Stomach (tissue), 8 donors: ENCODE measurements at regions not wholly inside any gene's neighbourhood (a gene's known extent, or its start where the extent isn't known, plus 50 kb on each side); places are given as distances from the start of the nearest gene placed in this dataset.
A peak's percentile ranks its signal among the peaks of the same experiment; 100 is the strongest.

Source experiments
- DNase-seq, 2 donors: peaks; one replicate each; pipeline versions ENCODE4 v3.0.0 to v3.0.0-alpha.2; 2013 to 2019
- H3K27ac ChIP-seq, 5 donors: fragments of 200-600 bp in 4 of 5; sonication (generic) in 4 of 5; one replicate each; pipeline ENCODE4 v1.5.1; 2013 to 2019; ENCODE audit warnings: mild to moderate bottlenecking in 1 of 5, moderate library complexity in 1 of 5
- H3K27me3 ChIP-seq, 3 donors: fragments of 200-600 bp; sonication (generic); one replicate each; pipeline ENCODE4 v1.5.1; 2017 to 2019; ENCODE audit warnings: mixed run types in 1 of 3
- H3K36me3 ChIP-seq, 4 donors: fragments of 200-600 bp; sonication (generic); 1 replicate in 3 of 4; 2 replicates in 1 of 4; pipeline ENCODE4 v1.5.1; 2016 to 2019
- H3K4me1 ChIP-seq, 4 donors: fragments of 200-600 bp; sonication (generic); one replicate each; pipeline ENCODE4 v1.5.1; 2016 to 2019
- H3K4me3 ChIP-seq, 4 donors: fragments of 200-600 bp; sonication (generic) in 3 of 4; one replicate each; pipeline ENCODE4 v1.5.1; 2016 to 2019; ENCODE audit warnings: mild to moderate bottlenecking in 1 of 4
- H3K9me3 ChIP-seq, 4 donors: fragments of 200-600 bp; sonication (generic); one replicate each; pipeline ENCODE4 v1.5.1; 2016 to 2019
- EP300 ChIP-seq: sonication (generic); formaldehyde crosslinking; IDR thresholded peaks from one replicate; pipeline ENCODE4 v1.6.1; 2017; ENCODE audit warnings: antibody characterized with exemption
- POLR2A ChIP-seq, 4 donors: fragments of 450-650 bp; IDR thresholded peaks; one replicate each; pipeline ENCODE4 v1.6.1; 2016; ENCODE audit warnings: antibody characterized with exemption in 4 of 4, control low read depth in 2 of 4, mild to moderate bottlenecking in 1 of 4, moderate library complexity in 1 of 4
- POLR2AphosphoS5 ChIP-seq, 3 donors: sonication (generic); formaldehyde crosslinking; IDR thresholded peaks; one replicate each; pipeline ENCODE4 v1.6.1; 2016; ENCODE audit warnings: antibody characterized with exemption in 3 of 3
- WGBS, 5 donors: extraction: QIAGEN DNeasy Blood & Tissue Kit in 3 of 5; methylation state at CpG; one replicate each; pipeline versions ENCODE4 v1.1.5 to v1.1.7; 2013 to 2018; 5-methylcytosine and 5-hydroxymethylcytosine counted together
- intact Hi-C: fragments of 100-400 bp; cut with DNase I; formaldehyde crosslinking; loops from one replicate; pipeline ENCODE4 v1.15.1; 2023; ENCODE audit warnings: low total_unique reads
- TF ChIP-seq, protein P1 (sequence below), 7 experiments: fragments of 450-650 bp in 4 of 7; fragments of 200-600 bp in 3 of 7; sonication (generic) in 3 of 7; IDR thresholded peaks; one replicate each; pipeline ENCODE4 v1.5.1; 2016 to 2019; ENCODE audit warnings: antibody characterized with exemption in 7 of 7, control low read depth in 2 of 7, mild to moderate bottlenecking in 1 of 7
- donor health status: healthy with polysubstance abuse.
- donor health status: Bipolar disorder and iron deficiency.
- donor health status: healthy.

GRCh38 chr12:105562199-105562971 lies 231.9 kb downstream of the C12orf75 start:
- Histone ChIP-seq H3K9me3 (no peaks in the 10 kb centered on the region), H3K36me3 (no peaks in the 10 kb centered on the region), H3K4me1 (peaks cover 0 to 19% (median 7%) of the 10 kb centered on the region in 4 donors), H3K27ac (peak overlapping the region in 4 of 5 donors; percentile 27 to 68 (median 39)), H3K27me3 (no peaks in the 10 kb centered on the region), H3K4me3 (peak overlapping the region in 1 of 4 donors; percentile 11)
- peak; percentile 33 to 69 for DNase-seq
- 31 to 50% (median 43%) methylated on average over 24 of the region's 24 CpGs for WGBS, 5 donors
- TF ChIP-seq POLR2A (IDR thresholded peaks at IDR 0.05) (no peak), POLR2AphosphoS5 (IDR thresholded peaks at IDR 0.05) (peak in 1 of 3 donors; percentile 1)
- intact Hi-C loops: no loop called here

DNA sequence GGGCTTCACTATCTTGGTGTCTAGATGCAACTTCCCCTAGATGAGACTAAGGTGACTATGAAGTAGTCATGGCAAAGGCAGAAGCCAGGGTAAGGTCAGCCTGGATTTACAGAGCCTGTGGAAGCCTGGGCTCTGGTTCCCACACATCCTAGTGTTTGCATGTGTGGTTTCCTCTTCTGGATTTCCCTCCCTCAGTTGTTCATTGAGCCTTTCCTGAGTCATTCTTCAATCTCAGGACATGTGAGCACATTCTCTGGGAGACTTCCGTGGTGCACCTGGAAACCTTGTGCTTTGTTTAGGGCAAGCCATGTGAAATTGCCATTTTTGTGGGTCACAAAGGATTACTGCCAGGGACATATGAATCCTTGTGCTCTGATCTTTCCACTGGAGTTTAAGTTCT lies 236.6 kb downstream of the C12orf75 start:
- no peaks in the 10 kb centered on the region for H3K9me3 ChIP-seq
- 83 to 94% (median 89%) methylated on average over 1 of the region's 1 CpG for WGBS, 5 donors
- H3K36me3 ChIP-seq: no peaks in the 10 kb centered on the region
- no peak overlapping the region for H3K27ac ChIP-seq
- no peak overlapping the region for H3K4me3 ChIP-seq
- no peak for DNase-seq
- intact Hi-C loops: no loop called here
- H3K27me3 ChIP-seq: no peaks in the 10 kb centered on the region
- peaks cover 0 to 12% (median 3%) of the 10 kb centered on the region in 4 donors for H3K4me1 ChIP-seq
- TF ChIP-seq, protein P1, sequence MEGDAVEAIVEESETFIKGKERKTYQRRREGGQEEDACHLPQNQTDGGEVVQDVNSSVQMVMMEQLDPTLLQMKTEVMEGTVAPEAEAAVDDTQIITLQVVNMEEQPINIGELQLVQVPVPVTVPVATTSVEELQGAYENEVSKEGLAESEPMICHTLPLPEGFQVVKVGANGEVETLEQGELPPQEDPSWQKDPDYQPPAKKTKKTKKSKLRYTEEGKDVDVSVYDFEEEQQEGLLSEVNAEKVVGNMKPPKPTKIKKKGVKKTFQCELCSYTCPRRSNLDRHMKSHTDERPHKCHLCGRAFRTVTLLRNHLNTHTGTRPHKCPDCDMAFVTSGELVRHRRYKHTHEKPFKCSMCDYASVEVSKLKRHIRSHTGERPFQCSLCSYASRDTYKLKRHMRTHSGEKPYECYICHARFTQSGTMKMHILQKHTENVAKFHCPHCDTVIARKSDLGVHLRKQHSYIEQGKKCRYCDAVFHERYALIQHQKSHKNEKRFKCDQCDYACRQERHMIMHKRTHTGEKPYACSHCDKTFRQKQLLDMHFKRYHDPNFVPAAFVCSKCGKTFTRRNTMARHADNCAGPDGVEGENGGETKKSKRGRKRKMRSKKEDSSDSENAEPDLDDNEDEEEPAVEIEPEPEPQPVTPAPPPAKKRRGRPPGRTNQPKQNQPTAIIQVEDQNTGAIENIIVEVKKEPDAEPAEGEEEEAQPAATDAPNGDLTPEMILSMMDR (IDR thresholded peaks at IDR 0.05): no peak
- TF ChIP-seq POLR2AphosphoS5 (IDR thresholded peaks at IDR 0.05): no peak

DNA sequence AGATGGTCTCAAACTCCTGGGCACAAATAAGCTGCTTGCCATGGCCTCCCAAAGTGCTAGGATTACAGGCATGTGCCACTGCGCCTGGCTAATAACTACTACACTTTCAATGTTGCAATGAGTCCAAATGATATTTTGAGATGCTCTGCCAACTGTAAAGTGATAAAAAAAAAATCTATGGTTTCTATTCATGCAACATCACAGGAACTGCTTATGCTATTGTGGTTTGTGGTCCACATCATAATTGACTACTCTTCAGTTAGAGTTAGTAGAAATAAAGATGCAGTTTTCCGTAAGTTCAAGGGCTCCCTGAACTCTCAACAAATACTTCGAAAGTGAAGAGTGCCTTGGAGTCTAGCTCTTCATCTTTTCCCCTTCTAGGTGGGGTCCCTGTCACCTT lies 239.4 kb downstream of the C12orf75 start:
- Histone ChIP-seq H3K27ac (no peak overlapping the region), H3K4me3 (no peak overlapping the region), H3K36me3 (no peaks in the 10 kb centered on the region), H3K4me1 (no peaks in the 10 kb centered on the region), H3K9me3 (no peaks in the 10 kb centered on the region), H3K27me3 (no peaks in the 10 kb centered on the region)
- 87 to 93% (median 90%) methylated on average over 3 of the region's 3 CpGs for WGBS, 5 donors
- intact Hi-C loops: no loop called here
- no peak for TF ChIP-seq POLR2AphosphoS5 (IDR thresholded peaks at IDR 0.05)
- TF ChIP-seq EP300: no peak
- TF ChIP-seq, protein P1 (IDR thresholded peaks at IDR 0.05): no peak
- TF ChIP-seq POLR2A (IDR thresholded peaks at IDR 0.05): no peak
- no peak for DNase-seq

DNA sequence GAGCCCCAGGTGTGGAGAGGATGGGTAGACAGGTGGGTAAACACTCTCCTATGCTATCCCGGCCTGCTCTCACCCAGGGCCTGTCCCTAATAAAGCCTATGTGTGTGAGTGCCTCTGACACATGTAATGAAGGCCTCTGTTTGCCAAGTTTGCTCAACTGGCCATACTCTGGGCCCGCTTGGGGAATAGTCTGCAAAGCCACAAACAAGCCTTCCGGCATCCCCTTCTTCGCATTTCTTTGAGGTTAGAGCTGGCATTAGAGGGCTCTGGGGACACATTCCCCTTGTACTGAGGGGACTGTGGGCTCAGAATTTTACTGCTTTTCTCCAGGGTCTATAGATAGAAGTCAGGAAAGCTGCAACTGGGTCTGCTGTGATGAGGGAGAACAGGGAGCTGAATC lies 240.5 kb downstream of the C12orf75 start:
- intact Hi-C loops: no loop called here
- WGBS, 5 donors: 82 to 91% (median 87%) methylated on average over 4 of the region's 4 CpGs
- Histone ChIP-seq H3K4me1 (no peaks in the 10 kb centered on the region), H3K27ac (no peak overlapping the region), H3K27me3 (no peaks in the 10 kb centered on the region), H3K9me3 (no peaks in the 10 kb centered on the region), H3K36me3 (no peaks in the 10 kb centered on the region), H3K4me3 (no peak overlapping the region)
- no peak for DNase-seq
- TF ChIP-seq POLR2AphosphoS5 (IDR thresholded peaks at IDR 0.05) (no peak), POLR2A (IDR thresholded peaks at IDR 0.05) (no peak), EP300 (no peak)
- TF ChIP-seq, protein P1 (IDR thresholded peaks at IDR 0.05): no peak

GRCh38 chr12:105573574-105573973 lies 243.1 kb downstream of the C12orf75 start:
- no peak overlapping the region for H3K4me3 ChIP-seq
- TF ChIP-seq, protein P1 (IDR thresholded peaks at IDR 0.05): no peak
- TF ChIP-seq POLR2AphosphoS5 (IDR thresholded peaks at IDR 0.05) (no peak), POLR2A (IDR thresholded peaks at IDR 0.05) (no peak), EP300 (no peak)
- H3K9me3 ChIP-seq: no peaks in the 10 kb centered on the region
- intact Hi-C loops: no loop called here
- no peak overlapping the region for H3K27ac ChIP-seq
- H3K36me3 ChIP-seq: no peaks in the 10 kb centered on the region
- H3K27me3 ChIP-seq: no peaks in the 10 kb centered on the region
- H3K4me1 ChIP-seq: no peaks in the 10 kb centered on the region
- WGBS, 5 donors: 65 to 83% (median 74%) methylated on average over 3 of the region's 3 CpGs
- no peak for DNase-seq
